Posterior vena cava (tissue), 2 donors: ENCODE measurements at regions not wholly inside any gene's neighbourhood (a gene's known extent, or its start where the extent isn't known, plus 50 kb on each side); places are given as distances from the start of the nearest gene placed in this dataset.

ENCODE experiments used
- DNase-seq: peaks from one replicate; pipeline ENCODE4 v3.0.0-alpha.2; 2020; ENCODE audit warnings: low spot score
- intact Hi-C, 2 donors: fragments of 100-400 bp; cut with DNase I; formaldehyde crosslinking; loops; one replicate each; pipeline versions ENCODE4 v1.14.1 to v1.14.2; 2022 to 2023
- donor health status: DM: yes; HTN: yes; CAD: no.
- donor health status: DM: yes; HTN: yes; CAD: no.

DNA sequence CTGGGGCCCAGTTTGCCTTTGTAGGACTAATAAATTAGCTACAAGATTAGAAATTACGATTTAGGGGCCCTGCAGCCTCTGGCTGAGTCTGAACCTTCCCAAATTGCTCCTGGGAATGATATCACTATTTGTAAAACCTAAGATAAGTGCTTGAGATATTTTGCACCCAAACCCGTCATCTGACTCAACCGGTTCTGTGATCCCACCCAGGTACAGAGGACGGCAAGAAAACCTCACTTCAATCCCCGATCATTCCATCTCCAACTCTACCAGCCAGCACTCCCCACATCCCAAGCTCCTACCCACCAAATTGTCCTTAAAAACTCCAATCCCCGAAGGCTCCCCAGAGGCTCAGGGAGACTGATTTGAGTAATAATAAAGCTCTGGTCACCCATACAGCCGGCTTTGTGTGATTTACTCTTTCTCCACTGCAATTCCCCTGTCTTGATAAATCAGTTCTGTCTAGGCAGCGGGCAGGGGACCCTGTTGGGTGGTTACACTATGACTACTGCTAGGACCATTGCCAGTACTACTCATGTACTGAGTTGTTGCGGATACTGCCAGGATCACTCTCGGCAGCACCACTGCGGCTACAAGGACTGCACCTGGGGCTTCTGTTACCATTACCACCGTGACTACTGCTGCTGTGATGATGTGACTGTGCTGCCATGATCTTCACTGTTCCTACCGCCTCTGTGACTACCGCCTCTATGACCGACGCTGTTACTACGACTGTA lies 73.1 kb downstream of the IRF8 start:
- intact Hi-C loops: no loop called here
- DNase-seq: no peak

DNA sequence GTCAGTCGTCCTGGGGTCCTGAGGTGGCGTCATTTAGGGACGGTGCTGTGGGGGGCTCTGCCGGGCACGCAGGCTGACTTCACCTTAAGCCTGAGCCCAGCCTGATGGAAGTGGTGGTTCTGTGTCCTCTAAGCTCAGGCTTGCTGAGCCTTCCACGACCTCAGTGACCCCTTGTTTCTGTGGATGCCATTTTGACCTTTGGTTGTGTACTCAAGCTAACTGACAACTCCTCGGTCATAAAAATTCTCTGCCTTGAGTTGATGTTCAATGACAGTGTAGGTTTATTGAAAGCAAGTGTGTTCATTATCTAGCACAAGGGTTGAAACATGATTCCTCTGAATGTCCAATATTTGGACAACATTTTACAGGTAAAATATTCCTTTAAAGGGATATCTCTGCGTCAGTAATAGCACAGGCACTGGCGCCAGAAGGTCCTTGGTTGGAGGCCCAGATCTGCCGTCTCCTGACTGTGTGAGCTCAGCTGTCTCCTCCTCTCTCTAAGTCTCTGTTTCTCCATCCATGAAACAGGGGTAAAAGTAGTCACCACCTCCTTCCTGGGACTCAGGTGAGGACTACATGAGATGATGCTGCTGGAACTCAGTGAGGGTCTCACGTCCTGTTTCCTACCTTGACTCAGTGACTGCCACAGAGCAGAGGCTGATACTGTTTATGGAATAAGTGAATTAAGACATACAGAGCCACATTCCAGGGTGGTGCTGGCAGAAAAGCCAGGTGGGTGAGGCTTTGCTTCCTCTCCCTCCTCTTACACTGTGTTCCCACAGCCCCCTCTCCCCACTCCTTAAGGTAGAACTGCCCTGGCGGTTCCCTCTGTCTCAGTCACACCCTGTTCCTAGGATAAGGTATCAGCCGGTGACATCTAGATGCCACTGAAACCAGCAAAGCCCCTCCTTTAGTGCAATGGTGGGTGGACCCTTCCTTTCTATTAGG lies 75.7 kb downstream of the IRF8 start:
- intact Hi-C loops: loop anchor here in 1 of 2 donors (5.0 kb wide), 1 partner anchor 458 kb away; no protein-coding TSS in a partner anchor
- DNase-seq: no peak

DNA sequence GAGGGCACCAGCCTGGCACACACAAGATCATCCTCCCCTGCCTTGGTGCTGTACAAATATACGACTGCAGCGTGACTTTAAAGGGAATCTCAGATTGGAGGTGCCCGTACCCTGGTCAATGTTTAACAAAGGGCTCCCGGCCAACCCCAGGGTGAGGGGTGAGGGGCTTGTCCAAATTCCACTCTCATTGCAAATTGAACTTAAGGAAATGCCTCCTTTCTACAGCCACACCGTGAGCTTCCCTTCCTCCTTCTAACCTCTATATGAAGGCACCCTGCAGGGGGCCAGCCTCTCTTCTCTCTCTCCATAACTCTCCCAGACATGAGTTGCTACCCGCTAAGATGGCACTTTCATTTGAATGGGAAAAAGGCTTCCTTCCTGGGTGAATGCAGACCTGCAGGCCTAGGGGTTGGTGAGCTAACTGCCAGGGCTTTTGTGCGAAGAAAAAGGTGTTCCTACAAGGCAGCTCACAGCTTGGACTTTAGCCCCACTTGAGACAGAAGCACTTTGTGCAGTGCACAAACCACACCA lies 76.6 kb downstream of the IRF8 start:
- intact Hi-C loops: loop anchor here in 1 of 2 donors (5.0 kb wide), 1 partner anchor 457 kb away; no protein-coding TSS in a partner anchor

GRCh38 chr16:85978291-85978775 lies 79.4 kb downstream of the IRF8 start:
- DNase-seq: no peak
- intact Hi-C loops: loop anchor here in 1 of 2 donors (5.0 kb wide), 1 partner anchor 454 kb away; no protein-coding TSS in a partner anchor

More for the DNA sequence above, 76.6 kb downstream of the IRF8 start:
- DNase-seq: no peak

DNA sequence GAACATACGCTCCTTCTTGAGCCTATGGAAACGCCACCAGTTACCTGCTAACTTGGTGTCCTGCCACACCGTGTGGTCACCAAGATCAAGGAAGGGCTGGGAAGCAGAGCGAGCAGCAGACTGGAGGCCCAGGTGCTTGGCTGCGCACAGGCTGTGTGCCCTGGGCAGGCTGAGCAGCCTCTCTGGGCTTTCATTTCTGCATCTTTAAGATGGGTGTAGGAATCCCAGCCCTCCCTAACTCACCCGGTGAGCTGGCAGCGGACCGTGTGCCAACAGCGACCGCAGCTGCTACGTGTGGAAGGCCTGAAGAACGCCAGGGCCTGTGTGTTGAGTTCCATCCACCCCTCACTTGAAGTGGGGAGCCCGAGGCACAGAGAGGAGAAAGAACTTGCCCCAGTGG lies 80.0 kb downstream of the IRF8 start:
- no peak for DNase-seq
- intact Hi-C loops: loop anchor here in 1 of 2 donors (5.0 kb wide), 1 partner anchor 453 kb away; no protein-coding TSS in a partner anchor

DNA sequence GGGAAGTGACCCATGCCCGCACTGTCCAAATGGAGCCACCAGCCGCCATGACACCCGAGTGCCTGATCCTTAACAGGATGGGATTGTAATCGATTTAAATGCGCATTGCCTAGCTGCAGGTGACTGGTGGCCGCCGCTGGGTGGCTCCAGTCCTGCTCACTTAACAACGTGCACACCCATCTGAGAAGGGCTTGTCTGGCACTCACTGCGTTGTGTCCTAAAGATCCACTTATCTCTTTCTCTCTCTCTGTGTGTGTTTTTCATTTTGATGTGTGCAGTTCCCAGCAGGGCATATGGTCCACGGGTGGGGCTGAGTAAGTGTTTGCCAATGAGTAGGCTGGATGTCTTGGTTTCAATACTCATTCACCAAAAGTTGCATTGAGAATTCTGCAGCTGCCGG lies 80.6 kb downstream of the IRF8 start:
- intact Hi-C loops: loop anchor here (5.0 to 10.0 kb wide), 2 partner anchors 155 to 453 kb away; no protein-coding TSS in a partner anchor

DNA sequence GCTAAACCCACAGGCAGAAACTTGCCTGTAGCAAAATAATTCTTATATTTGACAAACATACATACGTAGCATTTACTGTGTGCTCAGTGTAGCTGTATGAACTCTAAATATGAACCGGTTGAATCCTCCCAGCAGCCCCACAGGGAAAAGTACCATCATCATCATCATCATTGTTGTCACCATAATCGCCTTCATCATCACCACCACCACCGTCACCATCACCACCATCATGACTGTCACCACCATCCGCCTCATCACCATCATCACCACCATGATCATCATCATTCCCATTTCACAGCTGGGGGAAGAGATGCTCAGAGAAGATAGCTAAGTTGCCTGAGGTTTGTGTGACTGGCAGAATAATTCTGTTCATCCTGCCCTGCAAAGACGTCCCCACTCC lies 81.7 kb downstream of the IRF8 start:
- intact Hi-C loops: loop anchor here in 1 of 2 donors (10.0 kb wide), 1 partner anchor 156 kb away; no protein-coding TSS in a partner anchor
- no peak for DNase-seq

More for the DNA sequence above, 80.6 kb downstream of the IRF8 start:
- DNase-seq: no peak

DNA sequence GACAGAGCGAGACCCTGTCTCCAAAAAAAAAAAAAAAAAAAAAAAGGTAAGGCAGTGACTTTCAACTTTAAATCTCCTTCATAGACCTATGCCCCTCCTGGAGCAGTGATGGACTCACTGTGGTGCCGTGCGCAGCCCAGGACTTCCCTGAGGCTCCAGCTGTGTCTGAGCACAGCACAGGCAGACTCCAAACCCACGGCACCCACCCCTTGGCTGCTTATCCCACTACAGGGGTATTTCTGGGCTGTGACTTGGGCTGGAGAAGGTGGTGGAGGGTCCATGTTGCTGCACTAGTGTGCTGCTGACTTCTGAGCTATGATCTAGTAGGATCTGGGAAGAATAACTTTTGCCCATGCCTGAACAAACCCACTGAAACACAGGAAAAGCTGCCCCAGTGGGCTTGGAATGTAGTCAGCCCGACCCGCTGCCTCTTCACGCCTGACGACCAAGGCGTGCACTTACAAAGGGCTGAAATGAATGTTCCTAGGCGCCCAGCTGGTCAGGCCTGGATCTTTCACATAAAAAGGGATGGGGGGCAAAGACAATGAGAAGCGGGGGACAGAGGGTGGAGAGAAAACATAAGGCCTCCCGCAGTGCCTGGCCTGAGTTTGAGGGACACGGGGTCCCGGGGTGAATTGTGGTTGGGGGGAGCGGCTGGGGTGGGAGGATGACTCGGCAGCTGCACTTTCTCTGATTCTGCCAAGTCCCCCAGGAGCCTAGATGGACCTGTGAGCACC lies 83.0 kb downstream of the IRF8 start:
- DNase-seq: peak; percentile 63
- intact Hi-C loops: loop anchor here in 1 of 2 donors (10.0 kb wide), 1 partner anchor 157 kb away; no protein-coding TSS in a partner anchor

DNA sequence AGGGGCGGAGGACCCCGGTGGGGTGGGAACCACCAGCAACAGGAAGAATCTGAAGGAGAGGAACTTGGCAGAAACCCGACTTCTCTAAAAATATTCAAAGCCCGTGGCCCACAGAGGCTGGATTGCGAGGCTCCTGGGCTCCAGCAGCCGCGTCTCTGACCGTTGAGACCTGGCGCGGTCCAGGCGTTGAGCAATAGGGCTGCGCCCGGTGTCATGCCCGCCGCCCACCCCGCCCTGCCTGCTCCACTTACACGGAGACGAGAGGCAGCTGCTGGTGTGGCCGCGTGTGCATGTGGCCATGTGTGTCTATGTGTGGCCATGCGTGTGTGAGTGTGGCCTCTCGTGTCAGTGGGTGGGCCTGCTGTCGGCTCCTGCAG lies 83.6 kb downstream of the IRF8 start:
- peak; percentile 89 for DNase-seq
- intact Hi-C loops: loop anchor here in 1 of 2 donors (10.0 kb wide), 1 partner anchor 158 kb away; no protein-coding TSS in a partner anchor

DNA sequence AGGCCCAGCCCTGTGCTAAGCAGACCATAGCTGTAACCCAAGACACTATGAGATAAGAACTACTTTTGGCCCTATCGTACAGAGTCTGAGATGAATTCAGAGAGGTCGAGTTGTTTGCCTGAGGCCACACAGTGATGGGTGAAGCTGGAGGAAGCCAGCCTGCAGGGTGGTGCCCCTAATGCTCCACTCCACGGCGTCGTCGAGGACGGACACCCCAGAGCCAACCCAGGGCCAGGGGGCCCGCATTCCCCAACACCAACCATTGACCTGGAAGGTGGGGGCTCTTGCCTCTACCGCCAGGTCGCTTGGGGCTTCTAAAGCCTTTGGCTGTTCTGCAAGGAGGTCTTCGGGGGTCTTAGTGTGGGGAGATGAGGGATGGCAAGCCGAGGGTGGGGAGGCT lies 84.1 kb downstream of the IRF8 start:
- intact Hi-C loops: loop anchor here in 1 of 2 donors (10.0 kb wide), 1 partner anchor 158 kb away; no protein-coding TSS in a partner anchor
- peak; percentile 65 for DNase-seq

DNA sequence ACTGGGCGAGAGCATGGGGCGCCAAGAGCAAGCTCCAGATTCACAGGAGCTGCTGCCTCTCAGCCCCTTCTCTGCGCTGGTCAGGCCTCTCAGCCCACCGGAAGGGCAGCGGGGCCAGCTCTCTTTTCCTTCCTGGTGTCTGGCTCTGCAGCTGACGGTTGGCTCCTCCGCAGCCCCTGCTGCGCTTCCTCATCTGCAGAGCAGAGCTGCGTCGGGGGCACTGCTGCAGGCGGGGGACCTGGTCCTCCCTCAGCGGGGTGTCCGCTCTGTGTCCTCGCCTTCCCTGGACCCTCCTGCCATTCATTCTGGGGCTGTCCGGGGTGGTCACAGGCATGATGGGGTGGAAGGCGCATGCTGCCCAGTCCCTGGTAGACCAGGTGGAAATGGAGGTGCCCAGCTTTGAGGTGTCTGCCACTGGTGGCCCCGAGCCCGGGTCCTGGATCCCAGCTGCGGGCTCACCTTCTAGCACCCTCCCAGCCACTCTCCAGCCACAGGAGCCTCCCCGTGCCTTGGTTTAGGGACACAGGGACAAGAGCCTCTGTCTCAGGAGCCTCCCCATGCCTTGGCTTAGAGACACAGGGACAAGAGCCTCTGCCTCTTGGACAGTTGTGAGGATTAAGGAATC lies 84.8 kb downstream of the IRF8 start:
- peak; percentile 76 for DNase-seq
- intact Hi-C loops: loop anchor here in 1 of 2 donors (10.0 kb wide), 1 partner anchor 159 kb away; no protein-coding TSS in a partner anchor

GRCh38 chr16:85984231-85984880 lies 85.4 kb downstream of the IRF8 start:
- peak; percentile 28 for DNase-seq
- intact Hi-C loops: loop anchor here in 1 of 2 donors (10.0 kb wide), 1 partner anchor 160 kb away; no protein-coding TSS in a partner anchor

DNA sequence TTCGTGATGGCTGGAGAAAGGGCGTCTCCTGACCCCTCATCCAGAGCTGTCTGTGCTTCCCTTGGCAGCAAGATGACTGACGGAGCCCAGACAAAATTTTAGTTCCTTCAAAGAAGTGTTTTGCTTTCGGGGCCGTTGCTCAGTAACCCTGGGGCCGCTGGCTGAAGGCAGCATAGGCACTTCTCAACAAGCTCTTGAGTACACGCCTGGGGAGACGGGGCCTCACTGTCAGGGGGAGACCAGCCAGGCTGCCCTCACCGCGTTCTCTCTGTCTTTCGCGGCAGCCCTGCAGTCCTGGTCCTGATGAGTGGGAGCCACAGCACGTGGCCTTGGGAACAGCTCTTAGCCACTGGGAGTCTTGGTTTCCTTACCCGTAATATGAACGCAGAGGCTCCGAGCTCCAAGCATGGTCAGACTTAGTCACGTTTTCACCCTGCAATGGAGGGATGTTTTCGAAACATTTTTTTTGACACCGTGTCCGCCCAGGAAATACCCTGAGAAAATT lies 86.0 kb downstream of the IRF8 start:
- peak; percentile 88 for DNase-seq
- intact Hi-C loops: loop anchor here in 1 of 2 donors (10.0 kb wide), 1 partner anchor 160 kb away; no protein-coding TSS in a partner anchor

DNA sequence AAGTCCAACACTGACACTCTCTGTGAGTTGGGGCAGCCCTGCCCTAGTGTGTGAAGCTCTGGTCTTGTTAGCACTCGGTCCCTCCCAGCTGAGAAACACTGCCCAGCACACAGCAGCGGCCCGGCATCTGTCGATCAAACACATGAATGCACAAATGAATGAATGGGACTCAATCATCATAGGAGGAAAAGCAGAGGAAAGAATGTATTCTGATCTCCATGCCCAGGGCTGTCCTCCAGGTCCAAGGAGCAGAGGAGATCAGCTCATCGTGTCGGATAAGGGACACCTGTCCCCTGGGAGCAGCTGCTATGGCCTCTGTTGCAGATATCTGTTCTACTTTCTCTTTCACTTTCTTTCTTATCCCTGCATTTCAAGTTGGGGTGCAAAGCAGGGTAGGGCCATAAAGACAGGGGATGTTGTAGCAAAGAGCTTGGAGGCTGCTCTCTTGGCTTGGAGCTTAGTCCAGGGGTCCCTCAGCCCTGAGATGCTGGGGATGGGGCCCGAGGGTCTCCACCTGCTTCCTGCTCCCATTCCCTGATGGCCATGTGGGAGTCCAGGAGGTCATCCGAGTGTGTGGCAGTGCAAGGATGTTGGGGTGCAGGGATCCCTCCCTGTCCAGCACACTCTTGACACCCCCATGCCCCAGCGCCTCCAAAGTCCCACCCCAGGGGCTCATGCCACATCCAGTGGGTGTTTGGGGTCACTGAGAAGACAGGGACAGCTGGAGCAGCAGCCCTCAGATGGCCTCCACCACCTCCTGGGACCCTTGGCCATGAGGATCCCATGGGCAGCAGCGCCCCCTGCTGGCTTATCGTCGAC lies 88.2 kb downstream of the IRF8 start:
- intact Hi-C loops: loop anchor here in 1 of 2 donors (10.0 kb wide), 1 partner anchor 162 kb away; no protein-coding TSS in a partner anchor
- DNase-seq: peak; percentile 73

GRCh38 chr16:85987750-85988078 lies 88.8 kb downstream of the IRF8 start:
- intact Hi-C loops: loop anchor here (1.0 to 10.0 kb wide), 2 partner anchors 158 to 163 kb away; no protein-coding TSS in a partner anchor
- DNase-seq: no peak

GRCh38 chr16:85988306-85988705 lies 89.3 kb downstream of the IRF8 start:
- DNase-seq: peak; percentile 12
- intact Hi-C loops: loop anchor here (1.0 to 10.0 kb wide), 2 partner anchors 159 to 164 kb away; no protein-coding TSS in a partner anchor
